Right cardiac atrium (tissue), 5 donors: ENCODE measurements at regions not wholly inside any gene's neighbourhood (a gene's known extent, or its start where the extent isn't known, plus 50 kb on each side); places are given as distances from the start of the nearest gene placed in this dataset.
A peak's percentile ranks its signal among the peaks of the same experiment; 100 is the strongest.
"Not testable (repeated sequence)": the region's sequence is repeated elsewhere in the genome, so short reads cannot be mapped to it uniquely, and the experiment has no call there.

Experiments
- ATAC-seq, 2 donors: fragments of 200-7000 bp; cut with Tn5 transposase; one replicate each; pipeline versions ENCODE4 v1.8.0 to v1.9.1; 2020; ENCODE audit warnings: moderate library complexity in 2 of 2, mild to moderate bottlenecking in 1 of 2
- DNase-seq, 3 donors: peaks; one replicate each; pipeline ENCODE4 v3.0.0-alpha.2; 2020
- H3K27ac ChIP-seq: one replicate; pipeline ENCODE4 v1.5.1; 2013; ENCODE audit warnings: mild to moderate bottlenecking, low read length, control low read depth, moderate library complexity
- H3K27me3 ChIP-seq: one replicate; pipeline ENCODE4 v1.6.1; 2013; ENCODE audit not compliant: control insufficient read depth, insufficient read depth
- H3K4me1 ChIP-seq: one replicate; pipeline ENCODE4 v1.6.1; 2013; ENCODE audit warnings: low read length; ENCODE audit not compliant: control insufficient read depth, insufficient read depth
- H3K4me3 ChIP-seq: one replicate; pipeline ENCODE4 v1.5.1; 2013; ENCODE audit warnings: low read length, control low read depth
- H3K9me3 ChIP-seq: one replicate; pipeline ENCODE4 v1.6.1; 2013; ENCODE audit warnings: low read length; ENCODE audit not compliant: control insufficient read depth
- WGBS: extraction: QIAGEN DNeasy Blood & Tissue Kit; methylation state at CpG from one replicate; pipeline ENCODE4 v1.1.7; 2013; 5-methylcytosine and 5-hydroxymethylcytosine counted together
- intact Hi-C, 4 donors: fragments of 100-400 bp; cut with DNase I; formaldehyde crosslinking; loops; one replicate each; pipeline versions ENCODE4 v1.11.0 to v1.14.0; 2022 to 2023
- donor health status: healthy with polysubstance abuse.
- donor health status: DM: no; HTN: yes; CAD: no.
- donor health status: DM: no; HTN: no; CAD: no.
- donor health status: DM: no; HTN: yes; CAD: no; lungs with severe emphysema.
- donor health status: DM: yes; HTN: yes; CAD: no.

DNA sequence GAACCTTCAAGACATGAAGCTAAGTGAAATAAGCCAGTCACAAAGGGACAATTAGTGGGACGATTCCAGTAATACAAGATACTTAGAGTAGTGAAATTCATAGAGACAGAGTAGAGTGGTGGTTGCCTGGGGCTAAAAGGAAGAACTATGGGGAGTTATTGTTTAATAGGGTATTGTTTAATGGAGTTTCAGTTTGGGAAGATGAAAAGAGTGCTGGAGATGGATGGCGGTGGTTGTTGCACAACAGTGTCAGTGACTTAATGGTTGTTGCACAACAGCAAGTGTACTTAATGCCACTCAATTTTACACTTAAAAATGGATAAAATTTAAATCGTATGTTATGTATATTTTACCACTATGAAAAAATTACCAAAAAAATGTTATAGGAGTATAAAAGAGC lies 209.7 kb upstream of the TENT5A start:
- no peak for ATAC-seq
- H3K9me3 ChIP-seq = no peaks in the 10 kb centered on the region
- intact Hi-C loops = loop anchor here in 1 of 4 donors (2.0 kb wide), 1 partner anchor 37 kb away; no protein-coding TSS in a partner anchor
- DNase-seq = no peak
- WGBS = 89% methylated on average over 3 of the region's 3 CpGs
- no peak overlapping the region for H3K27ac ChIP-seq
- no peaks in the 10 kb centered on the region for H3K27me3 ChIP-seq
- no peak overlapping the region for H3K4me3 ChIP-seq
- no peaks in the 10 kb centered on the region for H3K4me1 ChIP-seq

DNA sequence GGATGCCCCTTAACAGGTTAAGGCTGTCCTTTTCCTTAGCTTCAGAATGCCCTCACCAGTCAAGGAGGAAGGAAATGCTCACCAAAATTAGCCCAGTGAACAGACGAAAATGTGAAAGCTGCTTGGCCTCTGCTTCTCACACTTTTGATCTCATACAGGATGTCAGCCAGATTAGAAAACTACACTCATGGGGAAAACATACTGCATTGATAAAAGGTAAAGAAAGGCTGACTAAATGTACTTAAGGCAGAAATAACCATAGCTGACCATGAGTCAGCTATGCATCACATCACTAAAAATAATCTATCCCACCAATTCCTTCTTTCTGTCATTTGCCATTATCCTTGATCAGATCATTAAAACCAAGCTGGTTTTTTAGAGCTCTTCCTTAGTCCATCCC lies 198.4 kb upstream of the TENT5A start:
- WGBS = 9% methylated on average over 1 of the region's 1 CpG
- Histone ChIP-seq H3K4me1 (no peaks in the 10 kb centered on the region), H3K27ac (no peak overlapping the region), H3K27me3 (no peaks in the 10 kb centered on the region), H3K4me3 (no peak overlapping the region), H3K9me3 (no peaks in the 10 kb centered on the region)
- DNase-seq (no peak), ATAC-seq (no peak)
- intact Hi-C loops = no loop called here

DNA sequence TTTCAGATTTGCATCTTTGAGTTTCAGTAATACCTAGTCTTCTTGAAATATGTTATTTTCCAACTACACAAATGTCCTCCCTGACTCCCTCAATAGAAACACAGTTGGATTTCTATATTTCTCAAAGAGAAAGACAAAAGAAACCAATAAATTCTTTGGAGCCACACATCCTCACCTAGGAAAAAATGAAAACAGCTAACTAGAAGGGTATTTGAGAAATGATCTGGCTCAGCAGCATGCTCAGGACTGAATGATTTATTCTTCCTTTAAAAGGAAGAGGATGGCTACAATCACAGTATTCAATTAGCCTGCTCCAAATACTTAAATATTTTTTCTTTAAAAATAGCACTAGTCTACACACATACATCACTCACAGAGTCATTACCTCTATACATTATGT lies 196.4 kb upstream of the TENT5A start:
- no peak for ATAC-seq
- Histone ChIP-seq H3K27ac (no peak overlapping the region), H3K4me3 (no peak overlapping the region), H3K27me3 (no peaks in the 10 kb centered on the region), H3K9me3 (no peaks in the 10 kb centered on the region), H3K4me1 (no peaks in the 10 kb centered on the region)
- intact Hi-C loops = no loop called here
- no peak for DNase-seq

DNA sequence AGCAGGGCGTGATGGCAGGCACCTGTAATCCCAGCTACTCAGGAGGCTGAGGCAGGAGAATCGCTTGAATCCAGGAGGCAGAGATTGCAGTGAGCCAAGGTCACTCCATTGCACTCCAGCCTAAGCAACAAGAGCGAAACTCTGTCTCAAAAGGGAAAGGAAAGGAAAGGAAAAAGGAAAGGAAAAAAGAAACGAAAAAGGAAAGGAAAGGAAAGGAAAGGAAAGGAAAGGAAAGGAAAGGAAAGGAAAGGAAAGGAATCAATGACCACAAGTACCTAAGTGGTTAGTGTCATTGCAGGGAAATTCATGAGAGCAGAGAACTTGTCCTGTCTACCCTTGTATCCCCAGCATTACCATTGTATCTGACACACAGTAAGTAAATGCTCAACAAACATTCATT lies 195.7 kb upstream of the TENT5A start:
- WGBS = 87% methylated on average over 4 of the region's 4 CpGs
- H3K27ac ChIP-seq, H3K4me1 ChIP-seq, H3K27me3 ChIP-seq, H3K4me3 ChIP-seq, ATAC-seq, DNase-seq, intact Hi-C loops, H3K9me3 ChIP-seq: not testable (repeated sequence)

DNA sequence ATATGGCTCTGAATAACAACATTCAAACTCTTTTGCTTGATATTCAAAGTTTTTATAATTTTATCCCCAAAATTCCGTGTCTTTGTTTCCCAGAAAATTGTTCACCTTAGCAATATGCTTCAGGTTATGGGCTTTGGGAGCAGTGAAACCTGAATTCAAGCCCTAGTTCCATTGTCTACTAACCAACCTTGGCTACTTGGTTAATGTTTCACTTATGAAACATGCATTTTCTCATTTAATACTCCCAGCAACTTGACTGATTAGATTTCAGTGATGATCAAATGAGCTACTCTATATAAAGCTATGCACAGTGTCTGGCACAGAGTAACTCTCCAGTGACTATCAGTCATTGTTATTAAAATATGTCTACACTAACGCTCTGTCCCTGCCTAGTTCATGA lies 192.2 kb upstream of the TENT5A start:
- intact Hi-C loops = no loop called here
- Histone ChIP-seq H3K4me3 (no peak overlapping the region), H3K4me1 (no peaks in the 10 kb centered on the region), H3K9me3 (no peaks in the 10 kb centered on the region), H3K27me3 (no peaks in the 10 kb centered on the region), H3K27ac (no peak overlapping the region)
- ATAC-seq = no peak
- WGBS = 90% methylated on average over 2 of the region's 2 CpGs
- DNase-seq = no peak

DNA sequence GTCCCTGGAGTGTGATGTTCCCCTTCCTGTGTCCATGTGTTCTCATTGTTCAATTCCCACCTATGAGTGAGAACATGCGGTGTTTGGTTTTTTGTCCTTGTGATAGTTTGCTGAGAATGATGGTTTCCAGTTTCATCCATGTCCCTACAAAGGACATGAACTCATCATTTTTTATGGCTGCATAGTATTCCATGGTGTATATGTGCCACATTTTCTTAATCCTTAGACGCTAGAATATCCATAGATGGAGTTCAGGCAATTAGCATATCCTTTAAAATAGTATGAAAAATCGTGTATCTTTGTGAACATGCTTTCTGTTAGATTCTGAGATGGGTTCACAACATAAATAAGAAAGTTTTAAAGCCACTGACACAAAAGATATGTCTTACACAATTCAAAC lies 190.4 kb upstream of the TENT5A start:
- DNase-seq, ATAC-seq, H3K27me3 ChIP-seq, intact Hi-C loops, H3K4me1 ChIP-seq, H3K4me3 ChIP-seq, H3K9me3 ChIP-seq, H3K27ac ChIP-seq: not testable (repeated sequence)
- WGBS = 76% methylated on average over 2 of the region's 3 CpGs

DNA sequence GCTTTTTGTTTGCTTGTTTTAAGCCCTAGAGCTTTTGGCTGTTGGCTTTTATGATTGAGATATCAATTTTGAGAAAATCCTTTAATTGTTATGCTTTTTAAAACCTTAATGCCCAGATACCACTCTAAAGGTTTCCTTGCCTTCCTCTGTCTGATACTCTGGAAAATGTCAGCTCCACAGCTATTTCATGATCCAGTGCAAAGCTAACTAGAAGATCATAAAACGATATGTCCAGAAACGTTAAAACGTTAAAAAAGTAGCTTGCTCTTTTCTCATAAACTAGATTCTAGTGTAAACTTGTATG lies 189.5 kb upstream of the TENT5A start:
- Histone ChIP-seq H3K27me3 (no peaks in the 10 kb centered on the region), H3K27ac (no peak overlapping the region), H3K9me3 (no peaks in the 10 kb centered on the region), H3K4me1 (no peaks in the 10 kb centered on the region), H3K4me3 (no peak overlapping the region)
- DNase-seq (no peak), ATAC-seq (no peak)
- intact Hi-C loops = no loop called here
- WGBS = 71% methylated on average over 3 of the region's 3 CpGs

DNA sequence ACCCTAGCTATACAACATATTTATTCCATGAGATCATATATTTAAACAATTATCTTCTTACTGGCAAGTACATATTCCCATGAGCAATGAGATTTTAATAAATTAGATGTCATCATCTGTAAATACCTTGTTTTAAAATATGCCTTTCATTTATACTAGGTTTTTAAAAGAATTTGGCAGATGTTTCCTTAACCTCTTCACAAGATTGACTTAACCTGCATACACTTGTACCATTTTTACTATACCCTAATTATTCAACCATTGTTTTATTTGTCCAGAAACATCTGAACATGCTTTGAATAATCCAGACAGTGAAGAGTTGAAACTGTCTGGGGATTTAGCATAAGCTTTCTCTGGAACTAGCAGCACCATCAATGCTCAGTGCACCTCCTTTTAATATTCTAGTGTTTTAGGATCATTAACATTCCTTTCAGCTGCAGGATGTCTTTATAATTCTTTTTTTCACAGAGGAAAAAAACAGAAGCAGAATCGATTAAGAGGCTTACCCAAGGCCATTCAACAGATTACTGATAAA lies 188.0 kb upstream of the TENT5A start:
- Histone ChIP-seq H3K27ac (no peak overlapping the region), H3K4me1 (no peaks in the 10 kb centered on the region), H3K4me3 (no peak overlapping the region), H3K27me3 (no peaks in the 10 kb centered on the region), H3K9me3 (no peaks in the 10 kb centered on the region)
- ATAC-seq = no peak
- 48% methylated on average over 1 of the region's 1 CpG for WGBS
- intact Hi-C loops = no loop called here
- no peak for DNase-seq

DNA sequence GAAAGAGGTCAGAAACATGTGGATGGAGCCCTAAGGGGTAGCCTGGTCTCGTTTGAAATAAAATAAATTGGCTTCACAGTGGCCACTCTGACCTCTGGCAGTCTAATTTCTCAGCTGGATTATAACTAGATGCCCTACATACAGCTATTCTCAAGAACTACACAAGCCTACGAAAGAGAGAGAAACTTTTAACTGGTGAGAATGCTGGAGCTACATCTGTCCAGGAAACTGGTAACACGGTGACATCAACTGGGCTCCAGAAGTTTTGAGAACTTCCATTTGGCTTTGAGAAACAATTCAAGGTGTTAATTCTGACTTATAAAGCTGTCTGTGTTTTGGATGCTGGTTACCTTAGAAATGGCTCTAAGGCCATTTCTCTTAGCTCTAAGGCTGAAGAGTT lies 187.3 kb upstream of the TENT5A start:
- no peaks in the 10 kb centered on the region for H3K27me3 ChIP-seq
- intact Hi-C loops = no loop called here
- 53% methylated on average over 3 of the region's 3 CpGs for WGBS
- H3K27ac ChIP-seq = no peak overlapping the region
- DNase-seq = no peak
- no peaks in the 10 kb centered on the region for H3K4me1 ChIP-seq
- H3K9me3 ChIP-seq = no peaks in the 10 kb centered on the region
- no peak for ATAC-seq
- H3K4me3 ChIP-seq = no peak overlapping the region

DNA sequence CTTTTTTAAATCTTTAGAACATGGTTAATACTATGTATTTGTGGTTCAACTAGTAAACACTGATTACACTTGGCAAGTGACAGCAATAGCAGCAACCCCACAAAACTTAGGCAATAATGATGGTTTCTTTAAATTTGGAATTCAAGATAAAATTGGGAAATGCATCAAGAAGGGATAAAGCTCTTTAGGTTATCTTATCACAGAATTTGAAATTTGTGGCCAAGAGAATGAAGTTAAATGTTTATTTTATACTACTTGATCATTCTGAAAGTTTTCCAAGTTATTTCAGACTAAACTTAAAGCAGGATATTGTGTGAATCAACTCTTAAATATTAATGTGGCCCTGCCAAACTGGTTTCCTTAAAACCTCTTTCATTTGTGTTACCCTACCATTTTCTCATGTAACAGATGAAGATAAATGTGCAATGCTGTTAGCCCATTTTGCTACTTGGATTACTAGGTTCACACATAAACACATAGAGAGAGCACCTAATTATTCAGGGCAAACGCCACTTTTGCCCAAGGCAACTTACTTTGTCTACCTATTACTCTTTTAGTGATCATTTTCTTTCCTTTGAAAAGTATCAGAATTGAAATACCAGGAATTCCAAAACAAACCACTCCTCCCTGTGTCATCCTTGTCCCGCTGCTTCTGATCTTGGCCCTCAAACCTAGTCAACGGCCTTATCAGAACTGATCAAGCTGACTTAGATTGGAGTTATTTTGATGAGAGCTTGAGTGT lies 186.7 kb upstream of the TENT5A start:
- no peak overlapping the region for H3K27ac ChIP-seq
- ATAC-seq = no peak
- intact Hi-C loops = no loop called here
- no peak overlapping the region for H3K4me3 ChIP-seq
- no peaks in the 10 kb centered on the region for H3K4me1 ChIP-seq
- no peaks in the 10 kb centered on the region for H3K27me3 ChIP-seq
- DNase-seq = no peak
- H3K9me3 ChIP-seq = no peaks in the 10 kb centered on the region
- 59% methylated on average over 3 of the region's 3 CpGs for WGBS

DNA sequence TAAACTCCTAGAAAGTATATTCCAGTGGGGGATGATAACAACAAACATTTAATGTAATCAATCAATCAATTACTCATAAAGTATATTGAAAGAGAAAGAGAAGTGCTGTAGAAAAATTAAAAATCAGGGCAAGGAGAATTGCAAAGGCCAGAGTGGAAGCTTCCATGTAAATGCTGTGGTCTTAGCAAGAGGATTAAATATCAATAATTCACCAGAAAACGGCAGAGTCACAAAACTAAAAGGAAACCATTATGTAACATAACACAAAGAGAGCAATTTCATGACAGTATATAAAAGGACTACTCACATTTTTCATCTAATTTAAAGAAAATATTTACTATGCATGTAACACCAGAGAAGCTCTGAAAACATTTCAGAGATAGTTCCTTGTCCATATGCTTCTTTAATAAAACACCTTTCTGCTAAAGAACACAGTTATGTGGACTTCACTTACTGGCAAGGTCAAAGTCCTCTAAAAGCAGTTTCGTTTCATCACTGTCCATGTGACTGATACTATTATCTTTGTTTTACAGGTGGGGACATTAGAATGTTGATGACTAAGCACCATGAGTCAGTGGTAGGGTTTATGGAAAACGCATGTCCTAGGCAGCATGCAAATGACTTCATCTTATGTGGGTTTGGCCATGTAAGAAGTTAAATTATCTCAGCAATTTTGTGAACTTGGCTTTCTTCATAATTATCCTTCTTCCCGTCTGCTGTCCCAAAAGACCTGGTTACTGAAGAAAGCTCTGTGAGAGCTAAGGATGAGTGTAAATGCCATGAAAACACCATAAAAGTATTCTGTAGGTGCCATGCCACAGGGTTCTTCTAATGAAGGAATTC lies 185.8 kb upstream of the TENT5A start:
- ATAC-seq (peak; percentile 31 to 69), DNase-seq (no peak)
- Histone ChIP-seq H3K27ac (no peak overlapping the region), H3K27me3 (no peaks in the 10 kb centered on the region), H3K9me3 (no peaks in the 10 kb centered on the region), H3K4me1 (no peaks in the 10 kb centered on the region), H3K4me3 (no peak overlapping the region)
- intact Hi-C loops = no loop called here
- 28% methylated on average over 4 of the region's 4 CpGs for WGBS
